Stomach (tissue), 4 donors: ENCODE measurements at regions not wholly inside any gene's neighbourhood (a gene's known extent, or its start where the extent isn't known, plus 50 kb on each side); places are given as distances from the start of the nearest gene placed in this dataset.

ENCODE experiments used
- EP300 ChIP-seq: sonication (generic); formaldehyde crosslinking; IDR thresholded peaks from one replicate; pipeline ENCODE4 v1.6.1; 2017; ENCODE audit warnings: antibody characterized with exemption
- POLR2A ChIP-seq, 4 donors: fragments of 450-650 bp; IDR thresholded peaks; one replicate each; pipeline ENCODE4 v1.6.1; 2016; ENCODE audit warnings: antibody characterized with exemption in 4 of 4, control low read depth in 2 of 4, mild to moderate bottlenecking in 1 of 4, moderate library complexity in 1 of 4
- POLR2AphosphoS5 ChIP-seq, 3 donors: sonication (generic); formaldehyde crosslinking; IDR thresholded peaks; one replicate each; pipeline ENCODE4 v1.6.1; 2016; ENCODE audit warnings: antibody characterized with exemption in 3 of 3
- TF ChIP-seq, protein P1 (sequence below), 7 experiments: fragments of 450-650 bp in 4 of 7; fragments of 200-600 bp in 3 of 7; sonication (generic) in 3 of 7; IDR thresholded peaks; one replicate each; pipeline ENCODE4 v1.5.1; 2016 to 2019; ENCODE audit warnings: antibody characterized with exemption in 7 of 7, control low read depth in 2 of 7, mild to moderate bottlenecking in 1 of 7

DNA sequence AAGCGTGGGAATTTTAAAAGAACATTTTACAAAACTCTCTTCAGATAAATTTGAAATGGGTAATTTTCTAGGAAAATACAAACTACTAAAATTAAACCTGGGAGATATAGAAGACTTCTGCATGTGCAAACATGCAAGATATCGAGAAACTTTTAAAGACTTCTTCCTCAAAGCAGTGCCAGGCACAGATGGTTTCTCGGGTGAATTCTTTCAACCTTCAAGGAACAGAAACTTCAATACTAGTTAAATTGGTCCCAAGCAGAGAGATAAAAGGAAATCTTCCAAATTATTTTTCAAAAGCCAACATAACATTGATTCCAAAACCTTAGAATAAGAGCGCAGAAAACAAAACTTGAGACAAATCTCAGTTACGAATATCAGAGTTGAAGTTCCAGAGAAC, 732.7 kb downstream of the PDCD6IP start:
- no peak for TF ChIP-seq POLR2AphosphoS5 (IDR thresholded peaks at IDR 0.05)
- TF ChIP-seq, protein P1, sequence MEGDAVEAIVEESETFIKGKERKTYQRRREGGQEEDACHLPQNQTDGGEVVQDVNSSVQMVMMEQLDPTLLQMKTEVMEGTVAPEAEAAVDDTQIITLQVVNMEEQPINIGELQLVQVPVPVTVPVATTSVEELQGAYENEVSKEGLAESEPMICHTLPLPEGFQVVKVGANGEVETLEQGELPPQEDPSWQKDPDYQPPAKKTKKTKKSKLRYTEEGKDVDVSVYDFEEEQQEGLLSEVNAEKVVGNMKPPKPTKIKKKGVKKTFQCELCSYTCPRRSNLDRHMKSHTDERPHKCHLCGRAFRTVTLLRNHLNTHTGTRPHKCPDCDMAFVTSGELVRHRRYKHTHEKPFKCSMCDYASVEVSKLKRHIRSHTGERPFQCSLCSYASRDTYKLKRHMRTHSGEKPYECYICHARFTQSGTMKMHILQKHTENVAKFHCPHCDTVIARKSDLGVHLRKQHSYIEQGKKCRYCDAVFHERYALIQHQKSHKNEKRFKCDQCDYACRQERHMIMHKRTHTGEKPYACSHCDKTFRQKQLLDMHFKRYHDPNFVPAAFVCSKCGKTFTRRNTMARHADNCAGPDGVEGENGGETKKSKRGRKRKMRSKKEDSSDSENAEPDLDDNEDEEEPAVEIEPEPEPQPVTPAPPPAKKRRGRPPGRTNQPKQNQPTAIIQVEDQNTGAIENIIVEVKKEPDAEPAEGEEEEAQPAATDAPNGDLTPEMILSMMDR (IDR thresholded peaks at IDR 0.05): no peak
- TF ChIP-seq POLR2A (IDR thresholded peaks at IDR 0.05): no peak
- TF ChIP-seq EP300: no peak
